Activated gamma-delta T cell (primary cell): ENCODE measurements at regions not wholly inside any gene's neighbourhood (a gene's known extent, or its start where the extent isn't known, plus 50 kb on each side); places are given as distances from the start of the nearest gene placed in this dataset.

Experiments
- DNase-seq: peaks from one replicate; lab custom pipeline; 2025; lab: John Stamatoyannopoulos, UW

- DNase-seq, result no peak
These were observed 1075.9 kb downstream of the BRD1 start for GRCh38 chr22:48751539-48752437.

DNA sequence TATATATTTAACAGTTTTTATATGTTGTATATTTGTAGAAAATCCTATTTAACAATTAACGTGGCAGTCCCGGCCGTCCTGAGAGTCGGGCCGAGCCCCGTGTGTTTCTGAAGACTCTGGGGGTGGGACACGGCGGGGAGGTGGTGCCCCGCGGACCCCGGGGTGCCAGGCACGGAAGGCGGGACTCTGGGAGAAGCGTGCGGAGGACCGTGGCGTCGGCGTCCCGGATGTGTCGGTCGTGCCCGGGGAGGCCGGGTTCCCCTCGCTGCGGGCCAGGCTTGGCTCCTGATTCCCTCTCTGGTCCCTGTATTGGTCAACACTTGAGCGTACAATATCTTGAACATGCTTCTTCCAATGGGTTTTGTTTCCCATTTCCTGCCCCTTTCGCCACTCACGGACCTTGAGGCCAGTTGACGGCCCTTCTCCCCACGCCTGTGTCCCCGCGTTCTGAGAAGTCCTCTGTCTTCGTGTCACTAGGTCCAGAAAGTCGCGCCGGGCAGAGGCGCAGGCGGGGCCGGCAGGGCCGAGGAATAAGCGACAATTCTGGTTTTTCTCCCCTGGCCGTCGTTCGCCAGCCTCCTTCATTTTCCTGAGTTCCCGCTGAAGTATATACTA, 1076.7 kb downstream of the BRD1 start:
- DNase-seq, result no peak

DNA sequence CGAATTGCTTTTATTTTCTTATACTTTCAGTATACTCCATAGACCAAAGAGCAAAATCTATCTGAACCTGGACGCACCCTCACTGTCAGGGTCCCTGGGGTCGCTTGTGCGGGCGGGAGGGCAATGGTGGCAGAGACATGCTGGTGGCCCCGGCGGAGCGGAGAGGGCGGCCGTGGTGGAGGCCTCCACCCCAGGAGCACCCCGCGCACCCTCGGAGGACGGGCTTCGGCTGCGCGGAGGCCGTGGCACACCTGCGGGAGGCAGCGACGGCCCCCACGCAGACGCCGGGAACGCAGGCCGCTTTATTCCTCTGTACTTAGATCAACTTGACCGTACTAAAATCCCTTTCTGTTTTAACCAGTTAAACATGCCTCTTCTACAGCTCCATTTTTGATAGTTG, 1077.4 kb downstream of the BRD1 start:
- DNase-seq, result no peak

GRCh38 chr22:48749555-48750227, 1078.0 kb downstream of the BRD1 start:
- DNase-seq, result no peak

GRCh38 chr22:48748860-48749554, 1078.7 kb downstream of the BRD1 start:
- DNase-seq, result no peak

DNA sequence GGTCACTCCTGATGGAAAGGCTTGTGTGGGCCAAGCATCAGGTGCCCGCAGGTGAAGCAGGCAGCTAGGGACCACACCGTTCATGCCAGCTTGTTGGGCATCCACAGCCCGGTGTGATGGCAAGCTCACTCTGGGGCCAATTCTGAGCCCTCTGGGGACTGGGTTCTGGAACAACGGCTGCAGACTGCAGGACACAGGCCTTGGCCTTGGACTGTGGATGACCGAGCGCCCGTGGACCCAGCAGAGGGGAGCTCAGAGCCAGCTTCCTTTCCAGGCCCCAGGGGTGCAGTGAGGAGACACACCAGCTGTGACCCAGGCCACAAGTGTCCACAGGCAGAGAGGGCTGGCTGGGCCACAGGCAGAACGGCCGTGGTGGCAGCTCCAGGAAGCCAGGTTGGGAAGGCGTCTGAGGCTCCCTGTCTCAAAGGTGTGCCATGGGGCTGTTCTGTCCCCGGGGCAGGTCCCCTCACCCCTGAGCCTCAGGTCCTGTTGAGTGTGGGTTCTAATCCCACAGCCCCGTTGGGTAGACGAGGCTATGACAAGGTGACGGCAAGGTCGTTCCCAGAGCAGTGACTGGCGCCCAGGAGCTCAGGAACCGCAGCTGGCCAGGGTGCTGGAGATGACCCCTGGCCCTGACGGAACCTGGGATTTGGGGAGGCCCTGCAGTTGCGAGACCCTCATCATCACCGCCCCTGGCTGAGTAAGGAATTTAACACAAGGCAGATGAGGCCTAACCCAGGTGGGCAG, 1079.4 kb downstream of the BRD1 start:
- no peak for DNase-seq

DNA sequence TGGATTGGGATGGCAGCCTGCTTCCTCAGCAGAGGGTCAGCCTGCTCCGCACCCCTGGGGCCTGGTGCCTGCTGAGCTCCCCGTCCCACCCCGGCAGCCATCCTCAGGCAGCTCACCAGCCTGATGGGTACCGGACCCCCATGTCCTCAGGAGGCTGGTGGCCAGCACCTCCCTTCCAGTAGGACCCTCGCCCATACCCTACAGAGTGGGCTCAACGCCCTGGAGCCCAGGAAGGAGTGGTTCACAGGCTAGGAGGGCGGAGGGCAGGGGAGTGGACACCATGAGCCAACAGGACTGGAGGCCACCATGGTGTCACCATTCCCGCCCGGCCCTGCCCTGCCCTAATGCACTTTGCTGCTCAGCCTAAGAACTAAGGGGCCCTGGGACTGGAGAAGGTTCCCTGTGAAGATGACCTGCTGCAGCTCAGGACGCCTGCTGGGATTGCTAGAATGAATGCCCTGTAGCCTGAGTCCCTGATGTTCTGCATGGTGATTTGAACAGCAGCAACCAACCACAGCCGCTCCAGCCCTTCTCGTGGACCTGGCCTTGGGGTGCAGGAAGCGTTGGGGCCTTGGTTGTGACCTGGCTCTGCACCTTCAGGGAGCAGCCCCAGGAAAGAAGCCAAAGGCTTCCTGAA, 1080.8 kb downstream of the BRD1 start:
- DNase-seq, result no peak

DNA sequence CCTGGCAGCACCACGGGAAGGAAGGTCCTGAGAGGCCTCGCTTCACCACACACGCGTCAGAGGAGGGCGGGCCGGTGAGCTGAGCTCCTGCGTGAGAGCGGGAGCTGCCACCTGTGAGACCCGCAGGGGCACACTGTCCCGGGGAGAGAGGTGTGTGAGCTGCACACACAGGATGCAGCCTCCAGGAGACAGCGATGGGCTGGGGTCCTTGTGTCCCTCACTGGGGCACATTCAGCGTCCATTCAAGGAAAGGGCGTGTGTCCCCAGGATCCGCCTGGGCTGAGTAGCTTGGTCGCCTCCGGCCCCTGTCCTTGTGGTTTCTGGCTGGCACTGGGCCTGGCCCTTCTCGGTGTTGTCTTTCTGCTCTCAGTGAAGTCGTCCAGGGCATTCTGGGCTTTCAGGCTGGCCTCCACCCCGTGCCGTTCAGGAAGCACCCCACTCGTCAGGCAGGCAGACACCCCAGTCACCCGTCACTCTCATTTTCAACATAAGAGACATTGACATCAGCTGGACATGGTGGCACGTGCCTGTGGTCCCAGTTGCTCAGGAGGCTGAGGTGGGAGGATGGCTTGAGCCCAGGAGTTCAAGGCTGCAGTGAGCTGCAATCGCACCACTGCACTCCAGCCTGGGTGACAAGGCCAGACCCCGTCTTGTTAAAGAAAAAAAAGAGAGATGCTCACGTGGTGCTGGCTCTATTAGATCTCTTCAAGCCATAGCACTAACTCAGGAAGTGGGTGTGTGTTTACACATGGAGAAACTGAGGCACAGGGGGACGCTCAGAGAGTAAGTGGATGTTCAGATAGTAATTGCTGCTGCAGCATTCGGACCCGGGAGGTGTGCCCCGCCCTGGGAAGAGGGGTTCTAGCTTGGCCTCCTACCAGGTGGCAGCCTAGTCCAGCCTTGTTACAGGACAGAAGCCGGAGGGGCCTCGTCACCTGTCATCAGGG, 1081.6 kb downstream of the BRD1 start:
- no peak for DNase-seq

DNA sequence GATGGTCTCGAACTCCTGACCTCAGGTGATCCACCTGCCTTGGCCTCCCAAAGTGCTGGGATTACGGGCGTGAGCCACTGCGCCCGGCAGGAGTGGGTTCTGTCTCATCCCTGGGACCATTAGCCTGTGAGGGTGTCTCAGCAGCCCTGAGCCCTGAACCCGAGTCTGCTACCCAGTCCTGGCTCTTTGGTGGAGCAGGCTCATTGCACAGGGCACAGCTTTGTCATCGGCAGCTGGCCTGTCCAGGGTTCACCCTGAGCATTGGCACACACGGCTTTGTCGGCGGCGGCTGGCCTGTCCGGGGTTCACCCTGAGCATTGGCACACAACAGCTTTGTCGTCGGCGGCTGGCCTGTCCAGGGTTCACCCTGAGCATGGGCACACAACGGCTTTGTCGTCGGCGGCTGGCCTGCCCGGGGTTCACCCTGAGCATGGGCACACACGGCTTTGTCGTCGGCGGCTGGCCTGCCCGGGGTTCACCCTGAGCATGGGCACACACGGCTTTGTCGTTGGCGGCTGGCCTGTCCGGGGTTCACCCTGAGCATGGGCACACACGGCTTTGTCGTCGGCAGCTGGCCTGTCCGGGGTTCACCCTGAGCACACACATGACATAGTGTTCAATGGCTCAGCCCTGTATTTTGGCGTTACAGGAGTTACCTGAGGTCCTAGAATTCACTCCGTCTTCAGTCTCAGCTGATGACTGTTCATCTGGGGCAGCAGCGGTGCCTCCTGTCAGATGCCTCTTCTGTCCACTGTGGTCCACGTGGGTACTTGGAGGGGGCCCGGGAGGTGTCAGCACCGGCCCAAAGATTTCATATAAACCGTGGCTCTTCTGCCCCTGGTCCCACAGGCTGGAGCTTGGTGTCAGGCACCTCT, 1082.5 kb downstream of the BRD1 start:
- no peak for DNase-seq

DNA sequence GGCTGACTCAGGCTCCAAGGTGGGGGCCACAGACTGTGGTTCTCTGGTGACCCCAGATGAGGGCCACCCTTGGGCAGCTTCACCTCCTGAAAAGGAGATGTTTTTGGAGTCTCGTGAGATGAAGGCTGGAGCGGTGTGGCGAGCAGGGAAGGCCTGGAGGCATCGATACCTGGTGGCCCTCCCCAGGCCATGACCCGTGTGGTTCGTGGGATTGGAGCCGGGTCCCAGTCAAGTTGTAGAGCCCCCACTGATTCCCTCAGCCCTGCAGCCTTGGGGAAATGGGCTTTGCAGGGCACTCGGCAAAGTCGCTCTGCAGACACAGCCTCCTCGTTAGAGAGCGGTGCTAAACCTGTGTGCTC, 1083.4 kb downstream of the BRD1 start:
- DNase-seq, result no peak

DNA sequence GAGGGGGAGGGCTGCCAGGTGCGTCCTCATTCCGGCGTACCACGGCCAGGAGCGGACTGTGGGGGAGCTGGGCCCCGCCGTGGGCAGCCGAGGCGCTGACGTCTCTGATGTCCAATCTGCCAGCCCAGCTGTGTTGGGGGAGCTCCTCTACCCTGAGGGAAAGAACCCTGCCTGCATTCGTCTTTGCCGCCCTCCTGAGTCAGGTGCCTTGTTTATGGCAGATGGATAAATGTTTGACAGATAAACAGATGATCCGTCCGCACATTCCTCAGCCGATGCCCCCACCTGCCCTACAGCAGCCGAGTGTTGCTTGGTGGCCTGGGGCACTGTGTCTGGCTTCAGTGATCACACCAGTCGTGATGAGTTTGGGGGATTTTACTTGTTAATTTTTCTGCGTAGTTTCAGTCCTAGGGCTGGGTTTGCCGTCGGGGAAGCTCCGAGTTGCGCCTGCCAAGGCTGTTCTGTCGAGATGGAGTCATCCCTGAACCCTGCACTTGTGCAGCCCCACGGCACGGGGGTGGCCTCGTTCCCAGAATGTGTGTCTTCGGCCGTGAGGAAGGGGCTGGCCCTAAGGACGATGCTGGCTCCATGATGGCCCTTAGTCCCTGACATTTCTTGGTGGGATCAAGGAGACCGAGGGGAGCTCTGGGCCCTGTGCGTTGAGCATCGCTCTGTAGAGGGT, 1083.9 kb downstream of the BRD1 start:
- DNase-seq, result no peak

DNA sequence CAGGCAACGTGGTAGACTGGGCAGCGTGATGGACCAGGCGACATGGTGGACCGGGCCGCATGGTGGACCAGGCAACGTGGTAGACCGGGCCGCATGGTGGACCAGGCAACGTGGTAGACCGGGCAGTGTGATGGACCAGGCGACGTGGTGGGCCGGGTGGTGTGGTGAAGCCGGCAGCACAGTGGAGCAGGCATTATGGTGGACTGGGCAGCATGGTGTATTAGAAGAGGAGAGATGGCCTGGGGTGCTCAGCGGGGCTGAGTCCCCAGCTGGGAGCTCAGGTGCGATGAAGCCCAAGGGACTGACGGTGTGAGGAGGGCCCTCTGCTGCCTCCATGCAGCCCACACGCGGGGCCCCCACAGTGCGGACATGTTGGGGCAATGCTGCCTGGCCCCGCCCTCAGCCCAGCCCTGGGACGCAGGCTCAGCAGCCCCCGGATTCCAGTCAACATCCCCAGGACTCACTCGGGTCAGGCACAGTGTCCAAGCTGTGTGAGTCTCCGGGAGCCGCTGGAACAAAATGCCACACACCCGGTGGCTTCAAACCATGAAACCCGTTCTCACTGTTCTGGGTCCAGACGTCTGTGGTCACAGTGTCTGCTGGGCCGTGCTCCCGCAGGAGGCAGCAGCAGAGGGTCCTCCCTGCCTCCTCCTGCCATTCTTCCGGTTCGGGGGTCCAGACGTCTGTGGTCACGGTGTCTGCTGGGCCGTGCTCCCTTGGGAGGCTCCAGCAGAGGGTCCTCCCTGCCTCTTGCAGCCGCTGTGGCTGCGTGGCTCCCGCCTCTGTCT, 1084.9 kb downstream of the BRD1 start:
- no peak for DNase-seq

GRCh38 chr22:48742191-48742555, 1085.5 kb downstream of the BRD1 start:
- DNase-seq, result no peak

DNA sequence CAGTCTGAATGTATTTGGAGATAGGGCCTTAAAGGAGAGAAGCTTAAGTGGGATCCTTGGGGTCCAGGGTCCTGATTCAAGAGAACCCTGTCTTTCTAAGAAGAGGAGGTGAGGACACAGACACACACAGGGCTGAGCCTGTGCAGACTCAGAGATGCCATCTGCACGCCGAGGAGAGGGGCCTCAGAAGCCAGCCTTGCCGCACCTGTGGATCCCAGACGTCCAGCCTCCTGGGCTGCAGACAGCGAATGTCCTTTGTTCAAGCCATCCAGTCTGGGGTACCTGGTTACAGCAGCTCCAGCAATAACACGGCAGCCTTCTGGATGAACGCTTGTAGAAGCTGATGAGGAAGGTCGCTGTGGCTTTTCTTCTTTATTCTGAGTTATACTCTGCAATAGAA, 1086.1 kb downstream of the BRD1 start:
- no peak for DNase-seq

DNA sequence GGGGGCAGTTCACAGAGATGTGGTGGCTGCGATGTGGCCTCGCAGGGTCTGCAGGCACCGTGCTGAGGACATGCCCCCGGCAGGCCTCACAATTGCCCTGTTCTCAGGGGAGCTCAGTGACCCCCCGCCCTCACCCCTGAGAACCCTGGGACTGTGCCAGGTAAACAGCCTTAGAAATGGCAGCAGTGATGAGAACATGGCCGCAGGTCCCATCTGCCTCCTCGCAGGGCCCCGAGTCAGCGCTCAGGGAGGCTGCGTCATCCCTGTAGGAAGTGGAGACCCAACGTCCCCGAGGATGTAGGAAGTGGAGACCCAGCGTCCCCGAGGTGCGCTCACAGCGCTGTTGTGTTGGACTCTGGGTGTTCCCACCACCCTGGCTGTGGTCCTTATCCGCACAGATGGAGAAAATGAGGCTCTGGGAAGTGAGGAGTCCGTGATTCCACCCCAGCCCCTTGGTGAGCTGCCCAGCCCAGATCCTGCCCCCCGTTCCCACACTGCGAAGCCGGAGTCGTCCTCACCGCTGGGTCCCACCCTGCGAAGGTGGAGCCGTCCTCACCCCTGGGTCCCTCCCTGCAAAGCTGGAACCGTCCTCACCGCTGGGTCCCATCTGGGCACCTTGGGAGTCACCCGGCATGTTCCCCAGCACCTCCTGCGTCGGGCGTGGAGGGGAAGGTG, 1086.8 kb downstream of the BRD1 start:
- no peak for DNase-seq

DNA sequence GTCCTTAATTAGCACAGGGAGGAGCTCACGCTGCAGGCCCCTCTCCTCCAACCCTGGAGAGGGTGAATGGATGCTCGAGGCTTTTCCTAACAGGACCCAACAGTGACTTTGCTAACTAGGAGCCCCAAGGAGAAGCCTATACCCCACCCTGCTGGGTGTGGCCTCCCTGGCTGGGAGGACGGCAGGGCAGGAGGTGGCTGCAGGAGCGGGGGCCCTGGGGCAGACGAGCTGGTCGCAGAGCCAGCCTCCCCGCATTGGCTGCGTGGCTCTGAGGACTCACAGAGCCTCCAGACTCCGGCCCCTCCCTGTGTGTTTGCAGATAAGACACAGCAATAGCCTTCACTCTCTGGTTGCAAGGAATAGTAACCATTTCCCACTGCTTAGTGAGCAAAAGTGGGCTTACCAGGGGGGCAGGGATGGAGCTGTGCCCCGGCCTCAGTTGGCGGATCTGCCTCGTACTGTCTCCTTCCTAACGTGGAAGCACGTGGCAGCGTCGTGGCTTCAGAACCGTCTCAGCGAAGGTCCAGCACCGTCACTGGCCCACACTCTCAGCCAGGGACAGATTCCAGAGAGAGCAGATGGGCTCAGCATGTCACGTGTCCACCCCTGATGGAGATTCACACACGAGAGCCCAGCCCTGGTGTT, 1087.5 kb downstream of the BRD1 start:
- no peak for DNase-seq
